PFSK-1 (cell line): ENCODE measurements at regions not wholly inside any gene's neighbourhood (a gene's known extent, or its start where the extent isn't known, plus 50 kb on each side); places are given as distances from the start of the nearest gene placed in this dataset.

Source experiments
- POLR2AphosphoS5 ChIP-seq: IDR thresholded peaks from 2 replicates; pipeline ENCODE4 v1.6.1; 2012; ENCODE audit warnings: low read depth, mild to moderate bottlenecking, control low read depth, low read length, moderate library complexity
- SIN3A ChIP-seq: IDR thresholded peaks from 2 replicates; pipeline ENCODE4 v1.6.1; 2012; ENCODE audit warnings: mild to moderate bottlenecking, low read length, moderate library complexity, borderline replicate concordance; ENCODE audit not compliant: insufficient read depth

DNA sequence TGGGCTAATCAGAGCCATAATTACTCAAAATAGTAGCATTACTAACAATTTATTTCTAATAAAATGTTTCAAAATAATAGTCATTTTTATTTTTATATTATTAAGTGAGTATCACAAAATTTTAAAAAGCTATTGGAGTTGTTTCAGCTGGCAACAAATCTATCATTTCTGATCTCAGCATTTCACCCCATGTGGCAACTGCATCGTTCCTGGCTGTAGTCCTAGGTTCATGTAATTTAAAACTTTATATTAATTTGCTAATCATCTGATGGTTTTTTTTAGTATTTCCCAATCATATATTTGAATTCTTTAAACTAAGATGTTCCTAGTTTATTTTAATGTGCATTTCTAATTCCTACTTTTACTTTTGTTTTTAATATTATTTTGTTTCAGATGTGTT, 293.0 kb upstream of the AKR1E2 start:
- TF ChIP-seq SIN3A (no peak), POLR2AphosphoS5 (no peak)
